GM21515 (cell line): ENCODE measurements at regions not wholly inside any gene's neighbourhood (a gene's known extent, or its start where the extent isn't known, plus 50 kb on each side); places are given as distances from the start of the nearest gene placed in this dataset.

Experiments
- ATAC-seq: cut with Tn5 transposase; IDR thresholded peaks from one replicate; pipeline ENCODE4 v1.9.1; 2021; ENCODE audit not compliant: unreplicated experiment

DNA sequence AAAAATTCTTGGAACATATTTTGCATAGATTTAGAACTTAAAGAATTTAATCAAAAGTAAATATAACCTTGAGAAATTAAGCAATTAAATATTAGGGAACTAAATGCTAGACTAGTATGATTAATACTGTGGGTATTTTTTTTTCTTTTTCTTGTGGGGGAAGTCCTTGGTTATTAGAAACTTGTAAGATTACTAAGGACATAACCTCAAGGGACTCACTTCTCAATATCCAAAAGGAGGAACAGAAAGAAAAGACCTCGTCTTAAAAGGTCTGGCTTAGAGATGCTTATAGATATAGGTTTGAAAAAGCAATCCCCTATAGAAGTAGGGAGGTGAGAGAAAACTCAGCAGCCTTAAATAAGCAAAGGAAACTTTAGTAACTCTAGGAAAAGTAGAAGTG, 368.5 kb downstream of the INSC start:
- ATAC-seq = no peak

DNA sequence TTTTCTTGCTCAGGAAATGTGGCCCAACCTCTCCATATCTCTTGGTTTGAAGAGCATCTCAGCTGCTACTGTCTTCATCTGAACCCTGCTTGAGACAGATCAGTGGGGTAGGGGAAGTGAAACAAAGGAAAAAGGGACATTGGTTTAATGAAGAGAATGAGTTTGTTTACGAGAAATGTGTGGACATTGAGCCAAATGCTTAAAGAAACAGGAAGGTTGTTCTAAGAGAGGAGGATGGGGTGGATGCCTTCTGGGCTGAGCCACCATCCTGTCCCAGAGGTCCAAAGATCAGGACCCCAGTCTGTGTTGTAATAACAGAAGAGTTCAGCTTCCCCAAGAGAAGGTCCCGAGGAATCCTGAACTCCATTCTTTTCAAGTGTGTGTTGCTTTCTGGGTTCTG, 369.7 kb downstream of the INSC start:
- ATAC-seq = no peak

DNA sequence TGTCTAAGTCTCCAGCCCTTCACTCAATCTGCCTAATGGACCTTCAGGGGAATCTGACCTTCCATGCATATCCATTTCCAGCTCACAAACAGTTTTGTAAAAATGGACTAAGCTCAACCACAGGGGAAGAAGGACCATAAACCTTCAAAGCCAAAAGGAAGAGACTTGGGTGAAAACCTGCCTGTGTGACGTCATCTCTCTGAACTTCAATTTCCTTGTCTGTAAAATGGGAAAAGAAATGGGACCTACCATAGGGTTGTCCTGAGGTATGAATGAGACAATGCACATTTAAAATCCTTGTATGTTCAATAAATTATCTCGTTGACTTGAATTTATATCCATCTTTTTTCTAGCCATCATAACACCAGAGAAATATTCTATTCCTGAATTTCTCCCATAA, 370.7 kb downstream of the INSC start:
- ATAC-seq = no peak

DNA sequence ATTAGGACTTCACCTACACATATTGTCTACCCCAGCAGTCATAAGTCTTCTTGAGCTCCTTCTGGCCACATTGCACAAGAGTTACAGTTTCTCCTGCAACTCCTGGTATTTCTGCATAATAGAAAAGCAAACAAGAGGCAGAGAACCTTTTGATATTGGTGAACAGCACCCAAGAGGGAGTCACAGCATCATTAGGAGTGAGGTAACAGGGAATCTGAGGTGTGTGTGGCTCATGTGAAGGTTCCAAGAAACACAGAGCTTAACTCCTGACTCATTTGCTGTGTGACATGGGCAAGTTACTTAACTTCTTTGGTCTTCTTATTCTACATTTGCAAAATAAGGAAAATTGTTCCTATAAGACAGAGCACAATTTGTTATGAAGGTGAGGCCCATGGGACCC, 374.6 kb downstream of the INSC start:
- no peak for ATAC-seq

DNA sequence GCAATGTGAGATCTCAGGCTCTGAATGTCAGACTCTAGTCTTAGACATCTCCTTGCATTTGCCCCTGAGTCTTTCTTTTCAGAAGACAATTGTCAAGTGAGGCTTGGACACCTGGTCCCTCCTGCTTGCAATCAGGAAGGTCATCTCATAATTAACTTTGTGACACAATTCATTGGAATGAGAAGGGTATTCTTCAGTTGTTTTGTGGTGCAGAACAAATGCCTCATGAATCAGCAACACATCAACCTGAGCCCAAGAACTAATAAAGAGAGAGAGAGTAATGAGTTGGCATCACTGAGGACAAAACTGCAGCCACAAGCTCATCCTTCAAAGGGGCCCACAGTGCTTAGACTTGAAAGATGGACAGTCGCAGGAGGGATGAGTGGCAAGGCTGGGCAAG, 375.8 kb downstream of the INSC start:
- no peak for ATAC-seq

DNA sequence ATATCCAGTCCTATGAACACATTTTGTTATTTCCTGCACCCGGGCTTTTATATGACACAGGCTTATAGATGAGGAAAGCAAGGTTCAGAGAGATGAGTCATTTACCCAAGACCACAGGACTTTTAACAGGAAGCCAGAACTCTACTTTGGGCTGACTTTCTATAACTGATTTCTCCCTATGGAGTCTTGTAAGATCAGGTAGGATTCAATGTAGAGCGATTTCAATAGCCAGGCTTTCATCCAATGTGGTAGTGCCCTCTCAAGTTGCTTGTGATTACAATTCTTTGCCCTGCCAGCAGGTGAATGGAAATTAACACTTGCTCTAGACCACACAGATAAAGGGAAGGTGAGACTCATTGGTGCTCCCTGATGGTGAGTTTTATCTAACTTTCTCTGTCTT, 378.3 kb downstream of the INSC start:
- no peak for ATAC-seq

DNA sequence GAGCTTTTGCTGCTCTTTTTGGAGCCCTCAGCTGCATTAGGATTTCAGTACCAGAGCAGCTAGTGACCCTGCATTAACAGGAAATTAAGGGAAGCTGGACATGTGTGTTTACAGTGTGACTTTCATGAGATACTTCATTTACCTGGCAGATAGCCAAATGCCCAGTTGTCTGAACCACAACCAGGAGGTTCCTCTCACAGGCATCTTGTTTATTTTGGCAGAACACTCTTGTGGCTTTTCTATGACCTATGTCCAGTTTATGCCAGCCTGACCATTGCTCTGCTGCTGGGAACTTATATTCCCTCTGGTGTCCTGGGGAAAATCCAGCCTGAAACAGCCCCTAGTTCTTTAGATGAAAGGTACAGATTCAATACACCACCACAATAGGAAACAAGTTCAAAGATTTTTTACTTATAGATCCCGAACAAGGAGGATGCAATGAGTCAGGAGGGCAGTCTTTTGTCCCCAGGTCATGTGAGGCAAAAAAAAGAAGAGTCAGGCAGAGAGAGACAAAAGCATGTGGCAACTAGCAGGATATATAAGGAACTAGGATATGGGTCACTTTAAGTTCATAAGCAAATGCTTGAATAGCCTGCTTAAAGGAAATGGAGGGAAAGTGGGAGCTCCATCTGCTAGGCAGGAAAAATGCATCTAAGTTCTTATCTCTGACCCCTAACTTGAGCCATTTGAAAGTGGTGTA, 379.3 kb downstream of the INSC start:
- ATAC-seq = no peak

DNA sequence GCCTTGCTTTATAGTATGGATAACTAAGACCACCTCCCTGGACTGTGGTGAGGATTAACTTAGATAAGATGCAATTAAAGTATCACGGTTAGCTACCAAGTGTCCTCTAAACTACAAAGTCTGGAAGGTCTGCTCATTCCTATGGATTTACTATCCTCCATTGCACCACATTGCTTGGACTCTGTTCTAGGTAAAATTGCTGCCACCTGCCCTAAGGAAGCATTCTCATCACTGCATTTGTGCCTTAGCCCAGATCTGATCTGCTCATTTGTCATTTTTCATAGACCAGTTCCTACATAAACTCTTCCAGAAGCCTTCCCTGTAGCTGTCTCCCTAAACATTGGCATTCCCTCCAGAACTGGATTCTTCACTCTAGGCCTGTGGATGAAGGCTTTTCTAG, 380.0 kb downstream of the INSC start:
- ATAC-seq = no peak

DNA sequence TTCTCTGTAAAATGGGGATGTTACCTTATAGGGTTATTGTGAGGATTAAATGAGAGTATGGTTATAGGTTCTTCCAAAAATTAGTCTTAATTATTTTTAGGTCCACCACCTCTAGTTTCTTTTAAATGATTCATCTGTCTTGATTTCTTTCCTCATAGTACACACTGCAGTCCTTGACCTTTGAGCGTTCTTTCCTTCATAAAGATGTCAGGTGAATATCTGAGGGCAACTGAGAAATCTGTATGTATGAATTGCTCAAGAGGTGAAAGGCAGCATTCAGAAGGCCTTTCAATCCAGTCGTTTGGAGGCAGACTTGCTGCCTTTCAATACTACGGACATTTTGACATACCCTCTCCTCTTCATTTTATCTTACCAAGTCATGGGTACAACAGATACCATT, 380.7 kb downstream of the INSC start:
- ATAC-seq = no peak

DNA sequence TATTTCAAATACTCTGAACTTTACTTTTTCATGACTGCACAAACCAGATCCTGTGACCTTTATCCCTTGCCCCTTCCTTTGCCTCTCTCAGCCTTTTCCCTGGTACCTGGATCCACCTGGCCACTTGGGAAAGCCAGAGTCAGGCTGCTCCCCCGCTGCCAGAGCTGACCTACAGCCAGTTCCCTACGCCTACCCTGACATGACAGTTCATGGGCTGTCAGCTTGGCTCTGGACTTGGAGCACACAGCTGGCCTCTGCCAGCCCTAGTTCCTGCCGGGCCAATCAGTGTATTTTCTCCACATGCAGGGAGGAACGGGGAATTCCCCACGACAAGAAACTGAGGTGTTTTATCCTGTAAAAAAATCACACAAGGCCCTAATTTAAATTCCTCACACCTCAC, 382.6 kb downstream of the INSC start:
- no peak for ATAC-seq

DNA sequence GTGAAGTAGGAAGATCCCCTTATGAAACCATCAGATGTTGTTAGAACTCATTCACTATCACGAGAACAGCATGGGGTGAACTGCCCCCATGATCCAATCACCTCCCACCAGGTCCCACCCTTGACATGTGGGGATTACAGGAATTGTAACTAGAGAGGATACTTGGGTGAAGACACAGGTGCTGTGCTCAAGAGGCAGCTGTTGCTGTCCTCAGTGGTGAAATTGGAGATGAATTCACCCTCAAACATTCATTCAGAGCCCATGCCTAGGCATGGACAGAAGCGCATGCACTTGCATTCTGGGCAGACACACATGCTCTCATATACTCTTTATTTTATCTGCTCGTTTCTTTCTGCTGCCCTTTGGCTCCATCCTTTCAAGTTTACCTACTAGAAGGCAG, 385.0 kb downstream of the INSC start:
- no peak for ATAC-seq

DNA sequence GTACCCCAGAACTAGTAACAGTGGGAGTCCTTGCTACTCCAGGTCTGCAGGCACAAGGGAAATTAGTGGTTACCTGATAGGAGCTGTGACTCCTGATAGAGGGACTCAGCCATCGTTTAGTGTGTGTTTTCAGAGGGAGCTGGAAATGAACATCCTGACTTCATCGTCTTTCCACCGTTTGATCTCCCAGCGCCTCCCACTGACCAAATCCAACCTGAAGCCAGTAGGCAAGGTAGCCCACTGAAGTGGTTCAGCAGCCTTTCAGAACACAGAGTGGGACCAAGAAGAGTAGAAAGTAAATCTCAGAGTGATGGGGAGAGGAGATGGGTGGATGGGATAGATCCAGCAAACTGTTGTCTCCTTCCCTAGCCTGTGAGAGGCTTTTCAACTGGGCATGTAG, 385.9 kb downstream of the INSC start:
- no peak for ATAC-seq

DNA sequence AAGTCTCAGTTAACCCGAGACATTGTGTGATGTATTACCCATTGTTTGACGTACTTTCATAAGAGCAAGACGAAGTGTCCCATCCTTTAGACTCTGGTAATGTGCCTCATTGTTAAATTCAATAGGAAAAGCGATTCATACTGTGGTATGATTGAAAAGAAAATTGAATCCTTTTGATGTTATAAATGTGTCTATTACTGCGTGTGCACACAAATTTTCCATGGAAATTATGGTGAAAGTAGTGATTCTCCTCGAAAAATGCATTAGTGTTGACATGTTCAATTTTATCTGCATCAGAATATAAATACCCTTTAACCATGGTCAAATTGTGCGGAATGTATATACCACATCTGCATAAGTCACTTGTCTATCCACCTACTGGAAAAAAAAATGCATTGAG, 386.8 kb downstream of the INSC start:
- ATAC-seq = no peak

DNA sequence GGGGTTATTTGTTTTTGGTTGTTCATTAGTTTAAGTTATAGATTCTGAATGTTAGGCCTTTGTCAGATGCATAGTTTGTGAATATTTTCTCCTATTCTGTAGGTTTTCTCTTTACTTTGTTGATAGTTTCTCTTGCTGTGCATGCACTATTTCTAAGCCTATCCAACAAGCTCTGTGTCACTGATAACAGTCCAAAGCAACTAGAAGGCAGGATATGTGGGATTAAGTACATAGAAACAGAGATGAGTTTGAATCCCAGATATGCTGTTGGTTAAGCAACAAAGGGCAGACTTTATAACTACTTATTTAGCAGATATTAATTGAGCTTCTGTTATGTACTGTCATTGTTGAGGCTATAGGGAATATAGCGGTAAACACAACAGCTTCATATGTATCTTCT, 390.4 kb downstream of the INSC start:
- no peak for ATAC-seq

DNA sequence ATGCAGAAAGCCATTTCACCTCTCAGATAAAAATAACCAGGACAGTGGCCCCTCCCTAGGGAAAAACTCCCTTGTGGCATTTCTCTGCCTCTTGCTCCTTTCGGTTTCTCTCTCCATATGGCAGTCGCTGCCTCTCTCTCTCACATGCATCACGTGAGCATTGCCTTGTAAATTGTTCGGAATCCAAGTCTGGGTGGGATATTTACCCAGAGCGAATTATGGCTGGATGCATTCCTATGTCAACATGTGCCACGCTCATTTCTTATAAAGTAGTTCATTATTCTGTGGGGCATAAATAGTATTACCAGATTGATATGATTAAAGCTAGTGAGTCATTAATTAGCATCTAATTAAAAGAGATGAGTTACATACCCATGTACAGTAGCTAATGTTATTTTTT, 392.9 kb downstream of the INSC start:
- no peak for ATAC-seq

DNA sequence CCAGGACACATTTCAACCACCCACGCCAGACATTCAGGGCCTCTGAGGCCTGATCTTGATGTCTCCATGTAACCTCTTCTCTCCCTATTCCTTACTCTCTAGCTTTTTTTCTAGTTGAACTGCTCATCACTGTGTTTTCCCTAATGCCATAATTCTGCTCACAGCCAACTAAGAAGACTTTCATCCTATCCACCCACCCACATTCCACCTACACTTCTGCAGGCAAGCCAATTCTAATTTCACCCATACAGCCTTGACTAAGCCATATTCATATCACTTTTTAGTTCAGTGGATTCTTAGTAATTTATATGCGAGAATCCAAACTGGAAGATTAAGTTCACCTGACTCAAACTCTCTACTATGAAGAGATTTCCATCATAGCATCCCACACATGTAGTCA, 394.4 kb downstream of the INSC start:
- ATAC-seq = no peak

DNA sequence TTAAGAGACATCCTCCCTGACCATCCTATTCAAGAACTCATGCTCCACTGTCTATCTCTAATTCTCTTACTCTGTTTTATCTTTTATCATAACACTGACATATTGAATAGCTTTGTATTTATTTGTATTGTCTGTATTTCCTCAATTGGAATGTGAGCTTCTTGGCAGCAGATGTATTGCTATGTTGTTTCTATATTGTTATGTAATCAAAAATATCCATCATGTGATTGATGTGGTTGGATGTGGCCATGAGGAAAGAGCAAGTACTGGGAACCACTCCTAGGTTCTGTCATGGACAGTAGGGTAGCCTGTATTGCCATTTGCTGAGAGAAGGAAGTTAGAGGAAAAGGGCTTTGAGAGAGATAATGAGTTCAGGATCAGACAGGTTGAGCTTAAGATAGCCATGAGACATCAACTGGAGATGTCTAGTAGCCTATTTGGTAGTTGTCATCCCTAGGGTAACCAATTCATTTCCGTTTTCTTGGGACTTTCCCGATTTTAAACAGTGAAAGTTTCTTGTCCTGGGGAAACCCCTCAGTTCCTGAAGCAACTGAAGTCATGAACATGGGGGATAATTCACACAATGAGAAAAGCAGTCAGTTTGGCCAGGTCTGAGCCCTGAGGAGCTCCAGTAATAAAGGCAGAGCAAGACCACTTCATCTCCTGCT, 404.5 kb downstream of the INSC start:
- no peak for ATAC-seq

DNA sequence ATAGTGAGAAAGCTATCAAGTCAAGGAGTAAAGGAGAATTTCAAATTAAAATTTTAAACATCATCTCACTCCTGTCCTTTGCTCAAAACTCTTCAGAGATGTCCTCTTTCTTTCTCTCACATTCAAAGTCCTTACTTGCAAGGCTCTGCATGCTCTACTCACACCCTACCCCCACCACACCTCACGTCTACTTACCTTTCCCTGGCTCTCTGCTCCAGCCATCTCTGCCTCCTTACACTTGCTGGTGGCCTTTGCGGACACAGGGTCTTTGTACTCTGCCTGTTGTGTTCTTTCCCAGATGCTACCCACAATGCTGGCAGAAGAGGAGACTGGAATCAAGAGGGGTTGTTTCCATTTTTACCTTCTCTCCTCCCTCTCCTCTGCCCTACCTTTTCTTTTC, 405.2 kb downstream of the INSC start:
- ATAC-seq = no peak

DNA sequence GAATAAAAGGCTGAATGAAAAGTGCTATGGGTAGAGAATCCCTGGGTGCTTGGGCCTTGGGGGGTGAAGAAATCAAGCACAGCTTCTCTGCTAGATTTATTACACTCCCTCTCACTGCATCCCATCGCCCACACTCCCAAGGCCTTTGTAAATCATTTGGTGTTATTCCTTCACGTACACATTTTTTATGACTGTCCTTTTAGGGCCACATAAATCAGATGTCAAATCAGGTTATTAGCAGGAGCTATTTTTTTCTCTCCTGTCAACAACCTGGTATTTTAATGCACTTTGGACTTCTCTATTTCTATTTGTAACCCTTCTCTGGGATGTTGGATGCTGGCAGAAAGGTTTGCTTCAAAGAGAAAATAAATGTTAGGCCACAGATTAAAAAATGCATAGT, 408.8 kb downstream of the INSC start:
- no peak for ATAC-seq

DNA sequence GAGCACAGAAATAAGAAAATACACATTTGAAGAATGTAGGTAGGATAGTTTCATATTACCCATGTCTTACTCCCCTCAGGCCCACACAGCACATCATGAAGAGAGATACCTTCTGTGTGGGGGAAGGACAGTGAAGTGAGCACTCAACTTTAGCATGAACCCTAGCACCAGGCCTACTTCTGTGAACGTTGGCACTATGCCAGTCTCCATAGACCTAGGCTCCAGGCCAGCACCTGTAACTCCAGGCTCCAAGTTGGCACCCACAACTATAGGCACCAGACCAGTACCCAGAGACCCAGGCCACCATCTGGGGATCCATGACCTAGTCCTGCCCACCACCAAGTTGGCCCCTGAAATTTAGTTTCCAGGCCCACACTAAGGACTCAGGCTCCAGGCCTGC, 410.9 kb downstream of the INSC start:
- no peak for ATAC-seq

DNA sequence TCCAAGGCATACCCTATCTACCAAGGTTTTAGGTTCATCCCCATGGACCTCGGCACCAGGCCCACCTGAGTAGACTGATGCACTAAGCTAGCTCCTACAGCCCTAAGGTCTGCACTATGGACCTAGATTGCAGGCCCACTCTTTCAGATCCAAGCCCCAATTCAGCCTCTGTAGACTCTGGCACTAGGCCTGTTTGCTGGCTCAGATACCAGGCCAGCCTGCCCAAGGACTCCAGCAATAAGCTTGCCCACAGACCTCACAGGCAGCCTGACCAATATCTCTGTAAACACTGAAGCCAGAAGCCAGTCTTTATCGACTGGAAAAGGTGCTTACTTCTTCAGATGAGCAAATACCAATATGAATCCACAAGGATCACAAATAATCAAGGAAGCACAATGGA, 411.3 kb downstream of the INSC start:
- no peak for ATAC-seq

DNA sequence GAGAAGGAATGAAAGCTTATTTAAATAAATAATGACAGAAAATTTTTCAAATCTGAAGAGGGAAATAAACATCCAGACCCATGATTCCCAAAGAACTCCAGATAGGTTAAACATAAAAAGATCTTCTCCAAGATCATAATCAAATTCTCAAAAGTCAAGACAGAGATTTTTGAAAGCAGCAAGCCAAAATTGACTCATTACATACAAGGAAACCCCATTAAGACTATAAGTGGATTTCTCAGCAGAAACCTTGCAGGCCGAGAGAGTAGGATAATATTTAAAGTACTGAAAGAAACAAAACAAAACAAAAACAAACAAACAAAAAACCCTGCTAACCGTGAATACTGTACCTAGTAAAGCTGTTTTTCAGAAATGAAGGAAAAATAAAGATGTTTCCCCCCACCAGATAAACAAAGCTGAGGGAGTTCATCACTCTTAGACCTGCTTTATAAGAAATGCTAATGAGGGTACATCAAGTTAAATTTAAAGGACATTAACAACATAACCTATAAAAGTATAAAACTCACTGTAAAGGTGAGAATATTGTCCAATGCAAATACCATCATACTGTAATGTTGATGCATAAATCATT, 412.2 kb downstream of the INSC start:
- no peak for ATAC-seq

DNA sequence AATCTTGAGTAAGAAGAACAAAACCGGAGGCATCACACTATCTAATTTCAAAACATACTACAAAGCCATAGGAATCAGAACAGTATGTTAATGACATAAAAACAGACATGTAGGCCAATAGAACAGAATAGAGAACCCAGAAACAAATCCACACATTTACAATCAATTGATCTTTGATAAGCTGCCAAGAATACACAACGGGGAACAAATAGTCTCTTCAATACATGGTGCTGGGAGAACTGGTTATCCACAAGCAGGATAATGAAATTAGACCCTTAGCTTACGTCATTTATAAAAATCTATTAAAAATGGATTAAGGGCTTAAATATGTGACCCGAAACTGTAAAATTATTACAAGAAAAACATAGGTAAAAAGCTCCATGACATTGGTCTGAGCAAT, 417.7 kb downstream of the INSC start:
- ATAC-seq = no peak
